ENCODE measurements at regions not wholly inside any gene's neighbourhood (a gene's known extent, or its start where the extent isn't known, plus 50 kb on each side); places are given as distances from the start of the nearest gene placed in this dataset.

- H3K27me3 ChIP-seq (ENCODE audit: control insufficient read depth, insufficient read depth, low read length) = no peaks in the 10 kb centered on the region
- H3K4me3 ChIP-seq (ENCODE audit: low read length) = no peak overlapping the region
- H3K36me3 ChIP-seq (ENCODE audit: control insufficient read depth, insufficient read depth, low read length) = no peaks in the 10 kb centered on the region
- no peaks in the 10 kb centered on the region for H3K4me1 ChIP-seq (ENCODE audit: control insufficient read depth, insufficient read depth, low read length)
- no peaks in the 10 kb centered on the region for H3K9me3 ChIP-seq (ENCODE audit: control insufficient read depth, low read length)
- no peak overlapping the region for H3K9ac ChIP-seq (ENCODE audit: low read length)
Measured at GRCh38 chr6:87919001-87919400, 128.6 kb upstream of the SPACA1 start.

- no peaks in the 10 kb centered on the region for H3K36me3 ChIP-seq (ENCODE audit: control insufficient read depth, insufficient read depth, low read length)
- H3K4me1 ChIP-seq (ENCODE audit: control insufficient read depth, insufficient read depth, low read length) = no peaks in the 10 kb centered on the region
- H3K4me3 ChIP-seq (ENCODE audit: low read length) = no peak overlapping the region
- no peaks in the 10 kb centered on the region for H3K27me3 ChIP-seq (ENCODE audit: control insufficient read depth, insufficient read depth, low read length)
- H3K9ac ChIP-seq (ENCODE audit: low read length) = no peak overlapping the region
- no peaks in the 10 kb centered on the region for H3K9me3 ChIP-seq (ENCODE audit: control insufficient read depth, low read length)
Measured at GRCh38 chr6:87918461-87918941, 129.1 kb upstream of the SPACA1 start.

- no peaks in the 10 kb centered on the region for H3K4me1 ChIP-seq (ENCODE audit: control insufficient read depth, insufficient read depth, low read length)
- H3K9ac ChIP-seq (ENCODE audit: low read length) = no peak overlapping the region
- H3K4me3 ChIP-seq (ENCODE audit: low read length) = no peak overlapping the region
- H3K27me3 ChIP-seq (ENCODE audit: control insufficient read depth, insufficient read depth, low read length) = no peaks in the 10 kb centered on the region
- no peaks in the 10 kb centered on the region for H3K36me3 ChIP-seq (ENCODE audit: control insufficient read depth, insufficient read depth, low read length)
- no peaks in the 10 kb centered on the region for H3K9me3 ChIP-seq (ENCODE audit: control insufficient read depth, low read length)
Measured at GRCh38 chr6:87917886-87918285, 129.8 kb upstream of the SPACA1 start.

GRCh38 chr6:87916446-87916845 lies 131.2 kb upstream of the SPACA1 start:
- Histone ChIP-seq H3K9me3 (ENCODE audit: control insufficient read depth, low read length) (no peaks in the 10 kb centered on the region), H3K9ac (ENCODE audit: low read length) (no peak overlapping the region), H3K36me3 (ENCODE audit: control insufficient read depth, insufficient read depth, low read length) (no peaks in the 10 kb centered on the region)

GRCh38 chr6:87914637-87915395 lies 132.8 kb upstream of the SPACA1 start:
- Histone ChIP-seq H3K9me3 (ENCODE audit: control insufficient read depth, low read length) (no peaks in the 10 kb centered on the region), H3K27me3 (ENCODE audit: control insufficient read depth, insufficient read depth, low read length) (no peaks in the 10 kb centered on the region), H3K36me3 (ENCODE audit: control insufficient read depth, insufficient read depth, low read length) (no peaks in the 10 kb centered on the region), H3K9ac (ENCODE audit: low read length) (no peak overlapping the region), H3K4me1 (ENCODE audit: control insufficient read depth, insufficient read depth, low read length) (no peaks in the 10 kb centered on the region), H3K4me3 (ENCODE audit: low read length) (no peak overlapping the region)

More at GRCh38 chr6:87916446-87916845, 131.2 kb upstream of the SPACA1 start:
- no peak overlapping the region for H3K4me3 ChIP-seq (ENCODE audit: low read length)
- no peaks in the 10 kb centered on the region for H3K27me3 ChIP-seq (ENCODE audit: control insufficient read depth, insufficient read depth, low read length)
- H3K4me1 ChIP-seq (ENCODE audit: control insufficient read depth, insufficient read depth, low read length) = no peaks in the 10 kb centered on the region

GRCh38 chr6:87913974-87914373 lies 133.7 kb upstream of the SPACA1 start:
- H3K4me3 ChIP-seq (ENCODE audit: low read length) = no peak overlapping the region
- H3K36me3 ChIP-seq (ENCODE audit: control insufficient read depth, insufficient read depth, low read length) = no peaks in the 10 kb centered on the region
- no peak overlapping the region for H3K9ac ChIP-seq (ENCODE audit: low read length)
- H3K4me1 ChIP-seq (ENCODE audit: control insufficient read depth, insufficient read depth, low read length) = no peaks in the 10 kb centered on the region
- no peaks in the 10 kb centered on the region for H3K27me3 ChIP-seq (ENCODE audit: control insufficient read depth, insufficient read depth, low read length)
- no peaks in the 10 kb centered on the region for H3K9me3 ChIP-seq (ENCODE audit: control insufficient read depth, low read length)

- no peaks in the 10 kb centered on the region for H3K27me3 ChIP-seq (ENCODE audit: control insufficient read depth, insufficient read depth, low read length)
- no peaks in the 10 kb centered on the region for H3K4me1 ChIP-seq (ENCODE audit: control insufficient read depth, insufficient read depth, low read length)
- no peaks in the 10 kb centered on the region for H3K36me3 ChIP-seq (ENCODE audit: control insufficient read depth, insufficient read depth, low read length)
- H3K9me3 ChIP-seq (ENCODE audit: control insufficient read depth, low read length) = no peaks in the 10 kb centered on the region
- no peak overlapping the region for H3K4me3 ChIP-seq (ENCODE audit: low read length)
- no peak overlapping the region for H3K9ac ChIP-seq (ENCODE audit: low read length)
Measured at GRCh38 chr6:87912102-87912501, 135.5 kb upstream of the SPACA1 start.

GRCh38 chr6:87909849-87910248 lies 137.8 kb upstream of the SPACA1 start:
- Histone ChIP-seq H3K27me3 (ENCODE audit: control insufficient read depth, insufficient read depth, low read length) (no peaks in the 10 kb centered on the region), H3K4me3 (ENCODE audit: low read length) (no peak overlapping the region)

GRCh38 chr6:87908978-87909811 lies 138.4 kb upstream of the SPACA1 start:
- H3K27me3 ChIP-seq (ENCODE audit: control insufficient read depth, insufficient read depth, low read length) = no peaks in the 10 kb centered on the region
- H3K9ac ChIP-seq (ENCODE audit: low read length) = no peak overlapping the region
- no peaks in the 10 kb centered on the region for H3K36me3 ChIP-seq (ENCODE audit: control insufficient read depth, insufficient read depth, low read length)
- H3K4me3 ChIP-seq (ENCODE audit: low read length) = no peak overlapping the region
- no peaks in the 10 kb centered on the region for H3K4me1 ChIP-seq (ENCODE audit: control insufficient read depth, insufficient read depth, low read length)
- no peaks in the 10 kb centered on the region for H3K9me3 ChIP-seq (ENCODE audit: control insufficient read depth, low read length)

More at GRCh38 chr6:87909849-87910248, 137.8 kb upstream of the SPACA1 start:
- H3K9ac ChIP-seq (ENCODE audit: low read length) = no peak overlapping the region
- H3K9me3 ChIP-seq (ENCODE audit: control insufficient read depth, low read length) = no peaks in the 10 kb centered on the region
- no peaks in the 10 kb centered on the region for H3K36me3 ChIP-seq (ENCODE audit: control insufficient read depth, insufficient read depth, low read length)
- H3K4me1 ChIP-seq (ENCODE audit: control insufficient read depth, insufficient read depth, low read length) = no peaks in the 10 kb centered on the region

- Histone ChIP-seq H3K27me3 (ENCODE audit: control insufficient read depth, insufficient read depth, low read length) (no peaks in the 10 kb centered on the region), H3K9ac (ENCODE audit: low read length) (no peak overlapping the region), H3K36me3 (ENCODE audit: control insufficient read depth, insufficient read depth, low read length) (no peaks in the 10 kb centered on the region), H3K4me1 (ENCODE audit: control insufficient read depth, insufficient read depth, low read length) (no peaks in the 10 kb centered on the region), H3K9me3 (ENCODE audit: control insufficient read depth, low read length) (no peaks in the 10 kb centered on the region), H3K4me3 (ENCODE audit: low read length) (no peak overlapping the region)
Measured at GRCh38 chr6:87907521-87907920, 140.1 kb upstream of the SPACA1 start.

- H3K36me3 ChIP-seq (ENCODE audit: control insufficient read depth, insufficient read depth, low read length) = no peaks in the 10 kb centered on the region
- no peak overlapping the region for H3K4me3 ChIP-seq (ENCODE audit: low read length)
- no peaks in the 10 kb centered on the region for H3K27me3 ChIP-seq (ENCODE audit: control insufficient read depth, insufficient read depth, low read length)
- H3K4me1 ChIP-seq (ENCODE audit: control insufficient read depth, insufficient read depth, low read length) = no peaks in the 10 kb centered on the region
- no peak overlapping the region for H3K9ac ChIP-seq (ENCODE audit: low read length)
- no peaks in the 10 kb centered on the region for H3K9me3 ChIP-seq (ENCODE audit: control insufficient read depth, low read length)
Measured at GRCh38 chr6:87905101-87905641, 142.5 kb upstream of the SPACA1 start.

GRCh38 chr6:87904011-87904410 lies 143.6 kb upstream of the SPACA1 start:
- Histone ChIP-seq H3K27me3 (ENCODE audit: control insufficient read depth, insufficient read depth, low read length) (no peaks in the 10 kb centered on the region), H3K4me3 (ENCODE audit: low read length) (no peak overlapping the region), H3K36me3 (ENCODE audit: control insufficient read depth, insufficient read depth, low read length) (no peaks in the 10 kb centered on the region), H3K9ac (ENCODE audit: low read length) (no peak overlapping the region), H3K4me1 (ENCODE audit: control insufficient read depth, insufficient read depth, low read length) (no peaks in the 10 kb centered on the region), H3K9me3 (ENCODE audit: control insufficient read depth, low read length) (no peaks in the 10 kb centered on the region)
